Thoracic aorta (tissue), 2 donors: ENCODE measurements at regions not wholly inside any gene's neighbourhood (a gene's known extent, or its start where the extent isn't known, plus 50 kb on each side); places are given as distances from the start of the nearest gene placed in this dataset.

Experiments
- ATAC-seq: fragments of 150-250 bp; one replicate; pipeline ENCODE4 v1.8.0; 2017; ENCODE audit warnings: low read depth; ENCODE audit not compliant: insufficient number of reproducible peaks, low FRiP score
- DNase-seq: peaks from one replicate; pipeline ENCODE4 v3.0.0-alpha.2; 2020; ENCODE audit warnings: low spot score
- H3K27ac ChIP-seq, 2 donors: fragments of 200-600 bp; sonication (generic); 1 replicate in 1 of 2; 2 replicates in 1 of 2; pipeline ENCODE4 v1.5.1; 2016; ENCODE audit warnings: mild to moderate bottlenecking in 2 of 2, moderate library complexity in 2 of 2
- H3K27me3 ChIP-seq: fragments of 200-600 bp; sonication (generic); replicated peaks from 2 replicates; pipeline ENCODE4 v1.6.0; 2016; ENCODE audit warnings: mild to moderate bottlenecking; ENCODE audit not compliant: insufficient read depth
- H3K36me3 ChIP-seq: fragments of 200-600 bp; sonication (generic); one replicate; pipeline ENCODE4 v1.5.1; 2016
- H3K4me1 ChIP-seq, 2 donors: fragments of 200-600 bp; sonication (generic); 1 replicate in 1 of 2; 2 replicates in 1 of 2; pipeline versions ENCODE4 v1.5.1 to v1.6.0; 2016; ENCODE audit warnings: low read depth in 2 of 2, mild to moderate bottlenecking in 1 of 2; ENCODE audit not compliant: control insufficient read depth in 1 of 2
- H3K4me3 ChIP-seq: fragments of 200-600 bp; sonication (generic); 2 replicates; pipeline ENCODE4 v1.5.1; 2016; ENCODE audit warnings: mild to moderate bottlenecking
- H3K9me3 ChIP-seq: fragments of 200-600 bp; sonication (generic); 2 replicates; pipeline ENCODE4 v1.5.1; 2016
- CTCF ChIP-seq: fragments of 200-600 bp; sonication (generic); IDR thresholded peaks from one replicate; pipeline ENCODE4 v1.5.1; 2019; ENCODE audit warnings: antibody characterized with exemption

DNA sequence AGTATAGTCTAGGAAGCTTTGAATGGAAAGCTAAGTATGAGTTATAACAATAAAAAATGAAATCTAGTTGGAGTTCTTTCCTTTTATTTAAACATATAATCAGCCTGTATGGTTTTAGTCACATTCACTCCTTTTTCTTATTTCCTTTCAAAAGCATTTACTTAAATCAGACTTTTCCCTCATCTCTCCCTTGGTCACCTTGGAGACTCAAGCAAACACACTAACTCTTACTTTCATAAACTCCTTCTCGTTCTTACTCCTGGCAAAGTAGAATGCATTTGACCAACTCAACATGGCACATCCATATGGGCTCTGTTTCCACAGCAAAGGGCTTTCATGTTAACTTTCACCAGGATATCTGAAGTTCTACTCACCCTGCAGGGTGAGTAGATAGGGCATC lies 400.0 kb downstream of the LMO7 start:
- H3K4me3 ChIP-seq, result no peak overlapping the region
- H3K36me3 ChIP-seq, result no peaks in the 10 kb centered on the region
- H3K27me3 ChIP-seq, result no peaks in the 10 kb centered on the region
- no peaks in the 10 kb centered on the region for H3K9me3 ChIP-seq
- no peak overlapping the region for H3K27ac ChIP-seq
- no peaks in the 10 kb centered on the region for H3K4me1 ChIP-seq
- TF ChIP-seq CTCF, result no peak
- DNase-seq (no peak), ATAC-seq (no peak)

GRCh38 chr13:76035711-76036110 lies 399.6 kb downstream of the LMO7 start:
- Histone ChIP-seq H3K36me3 (no peaks in the 10 kb centered on the region), H3K27me3 (no peaks in the 10 kb centered on the region), H3K4me1 (no peaks in the 10 kb centered on the region), H3K4me3 (no peak overlapping the region), H3K27ac (no peak overlapping the region), H3K9me3 (no peaks in the 10 kb centered on the region)
- ATAC-seq, result no peak
- TF ChIP-seq CTCF, result no peak
- no peak for DNase-seq

- H3K9me3 ChIP-seq, result no peaks in the 10 kb centered on the region
- H3K4me1 ChIP-seq, result no peaks in the 10 kb centered on the region
- DNase-seq (no peak), ATAC-seq (no peak)
- no peaks in the 10 kb centered on the region for H3K36me3 ChIP-seq
- no peak overlapping the region for H3K27ac ChIP-seq
- H3K4me3 ChIP-seq, result no peak overlapping the region
- no peak for TF ChIP-seq CTCF
- no peaks in the 10 kb centered on the region for H3K27me3 ChIP-seq
Observed at GRCh38 chr13:76029706-76030105, 393.6 kb downstream of the LMO7 start.

- DNase-seq, result no peak
- H3K4me1 ChIP-seq, result no peaks in the 10 kb centered on the region
- H3K27ac ChIP-seq, result no peak overlapping the region
- H3K27me3 ChIP-seq, result no peaks in the 10 kb centered on the region
- no peaks in the 10 kb centered on the region for H3K9me3 ChIP-seq
- ATAC-seq, result no peak
- no peak overlapping the region for H3K4me3 ChIP-seq
- TF ChIP-seq CTCF, result no peak
- no peaks in the 10 kb centered on the region for H3K36me3 ChIP-seq
Observed at GRCh38 chr13:76029088-76029487, 393.0 kb downstream of the LMO7 start.

DNA sequence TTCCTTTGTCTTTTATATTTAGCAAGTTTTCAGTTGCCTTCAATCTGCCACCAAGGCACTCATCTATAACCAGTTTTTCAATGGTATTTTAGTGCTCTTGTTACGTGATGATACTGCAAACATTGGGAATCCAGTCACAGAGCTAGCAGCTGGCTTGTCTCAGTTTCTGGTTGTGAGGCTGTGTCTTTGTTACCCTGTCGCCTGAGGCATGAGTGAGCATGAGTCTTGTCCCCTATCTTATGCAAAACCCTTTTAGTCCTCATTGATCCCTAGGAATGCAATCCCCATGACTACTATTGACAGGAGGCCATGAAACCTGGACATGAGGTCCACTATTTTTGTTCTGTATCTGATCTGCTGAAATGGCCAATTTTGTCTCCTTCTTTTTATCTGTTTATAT lies 391.0 kb downstream of the LMO7 start:
- Histone ChIP-seq H3K27ac (no peak overlapping the region), H3K36me3 (no peaks in the 10 kb centered on the region), H3K9me3 (no peaks in the 10 kb centered on the region), H3K4me1 (no peaks in the 10 kb centered on the region), H3K27me3 (no peaks in the 10 kb centered on the region), H3K4me3 (no peak overlapping the region)
- DNase-seq, result no peak
- no peak for TF ChIP-seq CTCF
- ATAC-seq, result no peak
